CD4-positive, alpha-beta T cell treated with Interleukin-17A for 1 hour (primary cell): ENCODE measurements at regions not wholly inside any gene's neighbourhood (a gene's known extent, or its start where the extent isn't known, plus 50 kb on each side); places are given as distances from the start of the nearest gene placed in this dataset.
"Not testable (repeated sequence)": the region's sequence is repeated elsewhere in the genome, so short reads cannot be mapped to it uniquely, and the experiment has no call there.

Experiments used
- DNase-seq: peaks from one replicate; pipeline ENCODE4 v3.0.0-alpha.2; 2020

GRCh38 chr2:126269911-126270310 is 386.0 kb upstream of the GYPC start:
- DNase-seq, result no peak

GRCh38 chr2:126270587-126270986 is 385.4 kb upstream of the GYPC start:
- no peak for DNase-seq

DNA sequence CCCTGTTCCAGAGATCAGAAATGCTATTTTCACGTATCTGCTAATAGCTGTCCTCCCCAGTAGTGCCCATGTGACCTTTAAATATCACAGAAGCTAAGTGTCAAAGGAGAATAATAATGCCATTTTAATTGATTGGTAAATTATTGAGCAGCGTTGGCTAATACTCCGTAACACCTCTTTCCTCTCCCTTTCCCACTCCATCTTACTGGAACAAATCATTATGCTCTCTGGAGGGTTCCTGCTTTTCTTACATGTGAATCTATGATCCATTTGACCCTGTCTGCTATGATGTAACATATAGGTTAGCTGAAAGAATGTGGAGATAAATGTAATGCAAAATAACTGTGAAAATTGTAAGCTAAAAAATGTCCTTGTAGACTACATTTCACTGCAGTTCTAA is 383.6 kb upstream of the GYPC start:
- DNase-seq, result no peak

DNA sequence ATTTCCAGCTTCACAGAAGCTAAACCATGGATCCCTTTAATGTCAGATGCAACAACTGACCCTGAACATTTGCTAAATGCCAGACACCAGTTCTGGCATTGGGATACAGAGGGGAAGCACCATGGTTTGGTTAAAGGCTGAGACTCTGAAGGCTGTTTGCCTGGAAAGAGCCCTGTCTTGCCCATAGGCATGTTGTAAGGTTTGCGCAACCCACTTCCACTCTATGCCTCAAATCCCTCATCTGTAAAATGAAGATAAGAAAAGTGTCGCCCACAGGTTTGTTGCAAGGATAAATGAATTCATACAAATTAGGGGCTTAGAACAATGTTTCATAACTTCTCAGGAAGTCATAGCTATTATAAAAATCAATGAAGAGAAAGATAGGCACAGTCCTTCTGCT is 380.9 kb upstream of the GYPC start:
- no peak for DNase-seq

GRCh38 chr2:126276268-126276667 is 379.7 kb upstream of the GYPC start:
- not testable (repeated sequence) for DNase-seq

- no peak for DNase-seq
Observed at GRCh38 chr2:126288362-126288761, 367.6 kb upstream of the GYPC start.

- DNase-seq, result not testable (repeated sequence)
Observed at GRCh38 chr2:126293962-126294361, 362.0 kb upstream of the GYPC start.

- no peak for DNase-seq
Observed at GRCh38 chr2:126299469-126299976, 356.4 kb upstream of the GYPC start.

- DNase-seq, result no peak
Observed at GRCh38 chr2:126300348-126300747, 355.6 kb upstream of the GYPC start.

DNA sequence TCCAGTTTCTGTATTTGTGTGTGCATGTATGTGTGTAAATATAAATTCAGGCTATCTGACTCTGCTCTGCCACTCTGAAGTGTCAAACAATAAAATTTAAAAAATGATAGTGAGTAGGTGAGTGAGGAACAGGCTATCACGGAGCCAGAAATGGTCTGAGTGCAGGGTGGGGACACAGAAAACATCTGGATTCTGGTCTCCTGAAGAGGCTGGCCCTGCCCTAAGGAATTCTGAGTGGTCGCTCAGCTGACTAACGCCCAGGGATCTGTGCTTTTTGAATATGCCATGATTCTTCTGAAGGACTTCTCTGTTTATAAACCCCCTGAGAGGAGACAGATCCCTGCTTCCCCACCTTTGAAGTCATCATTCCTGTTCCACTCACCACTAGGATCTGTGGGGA is 353.9 kb upstream of the GYPC start:
- no peak for DNase-seq

GRCh38 chr2:126303113-126303512 is 352.8 kb upstream of the GYPC start:
- DNase-seq, result no peak

DNA sequence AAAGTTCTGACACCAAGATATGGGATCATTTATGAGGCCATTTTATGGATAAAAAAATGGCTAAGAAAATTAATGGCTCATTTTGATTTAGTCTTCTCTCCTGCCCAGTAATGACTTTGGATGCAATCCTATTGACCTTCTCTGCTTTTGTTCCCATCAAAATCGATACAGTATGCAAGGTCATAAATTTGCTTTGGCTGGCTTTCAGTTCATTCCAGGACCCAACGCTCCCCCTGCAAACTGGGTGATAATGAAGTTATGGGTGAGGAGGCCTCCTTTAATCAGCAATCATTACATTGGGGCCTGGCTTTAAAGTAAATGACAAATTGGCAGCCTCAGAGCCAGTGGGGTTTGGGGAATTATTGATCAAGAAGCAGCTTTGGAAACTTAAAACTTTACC is 351.8 kb upstream of the GYPC start:
- no peak for DNase-seq

DNA sequence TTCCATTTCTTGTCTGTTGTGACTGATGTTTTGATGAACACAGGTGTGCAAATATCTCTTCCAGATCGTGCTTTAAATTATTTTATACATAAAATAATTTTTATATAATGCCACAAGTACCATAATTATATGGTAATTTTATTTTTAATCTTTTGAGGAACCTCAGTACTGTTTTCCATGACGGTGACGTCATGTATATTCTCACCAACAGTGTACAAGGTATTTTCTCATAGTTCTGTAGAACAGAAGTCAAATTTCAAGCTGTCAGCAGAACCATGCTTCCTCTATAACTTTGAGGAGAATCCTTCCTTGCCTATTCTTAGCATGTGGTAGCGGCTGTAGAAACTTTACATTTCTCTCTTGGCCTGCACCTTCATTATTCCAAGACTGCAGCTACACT is 349.4 kb upstream of the GYPC start:
- DNase-seq, result no peak

- no peak for DNase-seq
Observed at GRCh38 chr2:126307740-126308139, 348.2 kb upstream of the GYPC start.

DNA sequence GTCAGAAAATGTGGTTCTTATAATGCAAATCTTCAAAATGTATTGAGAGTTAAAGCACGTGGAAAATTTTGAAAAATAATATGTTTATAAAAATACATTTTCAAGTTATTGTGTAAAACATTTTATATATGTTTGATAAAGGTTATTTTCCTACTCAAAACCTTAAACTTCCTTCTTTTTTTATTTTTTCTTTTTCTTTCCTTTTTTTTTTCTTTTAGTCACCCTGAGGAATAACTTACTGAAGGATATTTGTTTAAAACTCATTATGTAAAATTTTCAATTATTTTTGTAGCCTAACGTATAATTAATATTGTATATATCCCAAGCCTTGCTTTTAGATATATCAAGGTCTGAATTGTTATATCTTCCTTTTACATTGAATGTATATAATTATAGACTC is 346.8 kb upstream of the GYPC start:
- no peak for DNase-seq

DNA sequence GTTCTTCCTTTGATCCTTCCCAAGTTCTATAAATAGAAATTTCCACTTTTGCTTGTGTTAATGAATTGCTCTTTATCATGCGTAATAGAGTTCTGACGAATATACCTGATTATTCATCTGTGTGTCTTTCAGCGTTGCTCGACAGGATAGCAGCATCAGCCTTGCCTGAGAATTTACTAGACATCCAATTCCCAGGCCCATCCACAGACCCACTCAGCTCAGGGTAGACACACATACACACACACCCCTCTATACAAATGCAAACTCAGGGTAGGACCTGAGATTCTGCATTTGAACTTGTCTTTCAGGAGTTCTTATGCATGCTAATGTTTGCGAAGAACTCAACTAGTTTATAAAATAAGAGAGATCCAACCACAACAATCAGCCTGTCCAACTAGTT is 343.4 kb upstream of the GYPC start:
- DNase-seq, result no peak

DNA sequence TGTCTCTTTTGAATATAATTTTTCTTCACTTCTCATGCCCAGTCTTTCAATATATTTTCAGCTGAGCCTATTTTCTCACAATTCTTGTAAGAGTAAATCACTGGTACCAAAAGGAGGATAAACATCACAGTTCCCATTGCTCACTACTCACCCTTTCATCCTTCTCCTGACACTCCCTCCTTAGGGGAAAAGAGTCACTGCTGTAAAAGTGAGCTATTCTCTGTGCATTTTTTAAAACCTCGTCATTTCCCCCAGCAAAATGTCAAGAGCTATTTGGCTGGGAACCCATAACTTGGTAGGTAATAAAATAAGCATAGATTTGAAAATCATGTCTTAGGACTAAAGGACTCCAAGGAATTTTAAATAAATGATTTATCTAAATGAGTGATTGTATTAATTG is 340.1 kb upstream of the GYPC start:
- no peak for DNase-seq

DNA sequence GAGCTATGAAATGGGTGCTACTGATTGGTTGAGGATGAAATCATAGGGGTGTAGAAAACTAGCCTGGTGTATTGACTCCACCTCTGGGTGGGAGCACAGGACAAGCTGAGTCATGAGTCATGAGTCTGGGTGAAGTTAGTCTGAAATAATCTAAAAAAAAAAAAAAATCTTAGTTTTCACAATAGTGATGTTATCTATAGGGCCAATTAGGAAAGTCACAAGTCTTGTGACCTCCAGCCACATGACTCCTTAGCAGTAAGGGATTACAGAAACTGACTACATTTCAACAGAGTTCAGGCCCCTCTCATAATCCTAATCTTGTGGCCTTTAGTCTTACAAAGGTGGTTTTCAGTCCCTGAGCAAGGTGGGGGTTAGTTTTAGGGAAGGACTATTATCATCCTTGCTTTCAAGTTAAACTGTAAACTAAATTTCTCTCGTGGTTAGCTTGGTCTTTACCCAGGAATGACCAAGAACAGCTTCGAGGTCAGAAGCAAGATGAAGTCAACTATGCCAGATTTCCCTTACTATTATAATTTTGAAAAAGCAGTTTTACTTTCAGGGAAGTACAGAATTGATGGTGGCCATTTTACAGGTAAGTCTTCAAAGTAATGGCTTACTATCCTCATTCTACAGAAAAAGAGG is 338.0 kb upstream of the GYPC start:
- no peak for DNase-seq

- DNase-seq, result no peak
Observed at GRCh38 chr2:126322342-126322741, 333.6 kb upstream of the GYPC start.

DNA sequence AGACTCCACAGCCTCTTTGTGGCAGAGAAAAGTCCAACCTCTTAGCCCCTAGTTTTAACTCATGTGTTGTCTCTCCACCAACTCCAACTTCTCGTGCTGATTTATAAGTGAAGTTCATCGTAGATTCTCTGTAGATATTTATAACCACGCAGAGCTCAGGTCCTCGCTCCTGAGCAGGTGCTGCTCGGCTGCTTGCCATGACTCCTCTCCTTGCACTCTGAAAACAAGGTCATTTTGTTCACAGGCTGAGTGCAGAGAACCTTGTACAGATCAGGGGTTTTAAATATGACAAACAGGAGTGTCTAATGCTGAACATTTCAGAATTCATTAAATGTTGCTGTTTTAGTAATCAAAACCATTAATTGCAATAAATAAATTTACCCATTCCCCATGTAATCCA is 330.8 kb upstream of the GYPC start:
- DNase-seq, result no peak

DNA sequence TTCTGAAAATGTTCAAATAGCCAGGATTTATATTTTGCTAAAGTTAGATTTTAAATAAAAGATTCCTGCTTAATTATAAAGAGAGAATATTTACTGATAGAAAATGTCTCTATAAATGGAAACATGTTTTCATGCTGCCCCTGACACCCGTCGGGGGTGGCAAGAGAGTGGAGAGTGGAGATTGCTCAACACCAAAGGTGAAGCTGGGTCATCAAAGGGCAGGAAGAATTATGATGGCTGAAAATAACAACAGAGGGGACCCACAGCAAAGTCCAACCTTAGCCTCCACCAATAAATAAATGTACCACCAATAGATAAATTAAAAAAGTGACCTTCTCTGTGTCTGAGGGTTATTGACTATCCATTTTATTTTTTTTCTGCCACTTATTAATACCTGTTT is 326.8 kb upstream of the GYPC start:
- no peak for DNase-seq

DNA sequence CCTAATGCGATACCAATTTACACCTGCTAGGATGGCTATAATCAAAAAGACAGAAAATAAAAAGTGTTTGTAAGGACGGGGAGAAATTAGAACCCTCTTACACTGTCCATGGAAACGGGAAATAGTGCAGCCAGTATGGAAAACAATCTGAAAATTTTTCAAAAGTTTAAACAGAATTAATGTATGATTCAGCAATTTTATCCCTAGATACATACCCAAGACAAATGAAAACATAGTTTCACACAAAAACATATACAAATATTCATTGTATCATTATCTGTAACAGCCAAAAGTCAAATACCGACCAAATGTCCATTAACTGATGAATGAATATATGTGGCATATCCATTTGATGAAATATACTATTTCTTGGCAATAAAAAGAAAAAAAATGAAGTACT is 313.5 kb upstream of the GYPC start:
- DNase-seq, result no peak

DNA sequence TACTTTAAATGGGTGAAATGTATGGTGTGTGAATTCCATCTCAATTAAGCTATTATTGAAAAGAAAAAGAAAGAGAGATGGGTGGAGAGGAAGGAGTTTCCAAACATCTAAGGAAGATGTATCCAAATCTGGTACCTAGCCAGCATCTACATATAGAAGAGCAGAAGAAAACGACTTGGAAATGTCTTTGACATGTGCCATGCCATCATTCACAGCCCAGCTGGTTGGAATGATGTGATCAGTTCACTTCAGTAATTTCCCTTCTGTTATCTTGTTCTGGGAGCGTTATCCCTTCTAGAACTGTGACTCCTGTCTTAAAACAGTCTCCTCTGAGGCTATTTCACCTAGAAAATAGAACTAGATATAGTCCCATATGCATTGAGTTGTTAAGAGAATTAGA is 312.8 kb upstream of the GYPC start:
- DNase-seq, result no peak

DNA sequence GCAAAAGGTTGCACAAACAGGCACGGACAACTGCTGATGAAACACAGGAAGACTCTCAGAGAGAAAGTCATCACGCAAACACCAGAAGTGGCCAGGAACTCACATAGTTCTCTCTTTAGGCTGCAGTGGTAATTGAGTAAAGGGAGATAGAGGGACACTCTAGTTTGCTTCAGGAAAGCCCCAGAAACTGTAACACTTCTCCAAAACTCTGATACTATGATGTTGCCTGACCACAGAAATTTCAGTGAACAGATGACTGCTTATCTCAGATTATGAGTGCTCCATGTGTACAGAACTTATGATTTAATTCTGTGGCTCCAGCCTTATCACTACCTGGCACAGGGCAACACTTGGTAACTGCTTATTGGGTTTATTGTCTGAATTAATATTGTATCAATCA is 311.5 kb upstream of the GYPC start:
- no peak for DNase-seq

- DNase-seq, result no peak
Observed at GRCh38 chr2:126345691-126346090, 310.3 kb upstream of the GYPC start.

GRCh38 chr2:126356631-126357030 is 299.3 kb upstream of the GYPC start:
- no peak for DNase-seq
